ENCODE measurements at regions not wholly inside any gene's neighbourhood (a gene's known extent, or its start where the extent isn't known, plus 50 kb on each side); places are given as distances from the start of the nearest gene placed in this dataset.

GRCh38 chr1:232566093-232566492 is 63.8 kb downstream of the SIPA1L2 start:
- Histone ChIP-seq H3K79me2 (ENCODE audit: control insufficient read depth, insufficient read depth, low read length) (no peaks in the 10 kb centered on the region), H3K9ac (ENCODE audit: control insufficient read depth, extremely low read depth, insufficient read depth, low read length) (no peak overlapping the region), H4K20me1 (ENCODE audit: control insufficient read depth, extremely low read depth, insufficient read depth, low read length) (no peaks in the 10 kb centered on the region), H3K9me1 (ENCODE audit: control insufficient read depth, extremely low read depth, insufficient read depth, low read length) (no peaks in the 10 kb centered on the region), H3K27ac (ENCODE audit: control insufficient read depth, insufficient read depth, low read length) (no peak overlapping the region), H3K27me3 (ENCODE audit: control insufficient read depth, extremely low read depth, insufficient read depth, low read length) (no peaks in the 10 kb centered on the region), H3K4me1 (ENCODE audit: control insufficient read depth, extremely low read depth, insufficient read depth, low read length) (no peaks in the 10 kb centered on the region), H3K4me2 (ENCODE audit: control insufficient read depth, extremely low read depth, insufficient read depth, low read depth, low read length) (no peak overlapping the region), H3K9me3 (ENCODE audit: control insufficient read depth, low read depth, low read length) (no peaks in the 10 kb centered on the region), H2AFZ (ENCODE audit: control insufficient read depth, low read length) (no peak overlapping the region), H3K36me3 (ENCODE audit: control insufficient read depth in 2 of 2, extremely low read depth in 1 of 2, insufficient read depth in 2 of 2, low read length in 2 of 2) (no peaks in the 10 kb centered on the region), H3K4me3 (ENCODE audit: control insufficient read depth in 2 of 3, extremely low read depth in 1 of 3, insufficient read depth in 2 of 3, low read depth in 1 of 3, low read length in 3 of 3) (no peak overlapping the region)
- no peak for DNase-seq (ENCODE audit: low read depth, low spot score)
- dilution Hi-C loops (cut with MboI; ENCODE audit: extremely low pct_ligation_motif_present, low sequenced_read_pairs): no loop called here
- no peak for FAIRE-seq
- TF ChIP-seq CTCF (optimal IDR thresholded peaks at IDR 0.05 in 1 of 3, IDR thresholded peaks at IDR 0.05 in 1 of 3, conservative IDR thresholded peaks at IDR 0.05 in 1 of 3; ENCODE audit: extremely low read depth in 1 of 3, insufficient read depth in 2 of 3, low read length in 3 of 3) (no peak), EZH2 (IDR thresholded peaks at IDR 0.05; ENCODE audit: low read length) (no peak)

- H3K9me1 ChIP-seq (ENCODE audit: control insufficient read depth, extremely low read depth, insufficient read depth, low read length): no peaks in the 10 kb centered on the region
- no peak for FAIRE-seq
- no peak overlapping the region for H3K27ac ChIP-seq (ENCODE audit: control insufficient read depth, insufficient read depth, low read length)
- no peak for DNase-seq (ENCODE audit: low read depth, low spot score)
- no peaks in the 10 kb centered on the region for H3K36me3 ChIP-seq (ENCODE audit: control insufficient read depth in 2 of 2, extremely low read depth in 1 of 2, insufficient read depth in 2 of 2, low read length in 2 of 2)
- TF ChIP-seq EZH2 (IDR thresholded peaks at IDR 0.05; ENCODE audit: low read length) (no peak), CTCF (optimal IDR thresholded peaks at IDR 0.05 in 1 of 3, IDR thresholded peaks at IDR 0.05 in 1 of 3, conservative IDR thresholded peaks at IDR 0.05 in 1 of 3; ENCODE audit: extremely low read depth in 1 of 3, insufficient read depth in 2 of 3, low read length in 3 of 3) (no peak)
- H3K9ac ChIP-seq (ENCODE audit: control insufficient read depth, extremely low read depth, insufficient read depth, low read length): no peak overlapping the region
- no peaks in the 10 kb centered on the region for H4K20me1 ChIP-seq (ENCODE audit: control insufficient read depth, extremely low read depth, insufficient read depth, low read length)
- no peak overlapping the region for H3K4me2 ChIP-seq (ENCODE audit: control insufficient read depth, extremely low read depth, insufficient read depth, low read depth, low read length)
- no peaks in the 10 kb centered on the region for H3K4me1 ChIP-seq (ENCODE audit: control insufficient read depth, extremely low read depth, insufficient read depth, low read length)
- no peak overlapping the region for H3K4me3 ChIP-seq (ENCODE audit: control insufficient read depth in 2 of 3, extremely low read depth in 1 of 3, insufficient read depth in 2 of 3, low read depth in 1 of 3, low read length in 3 of 3)
- no peak overlapping the region for H2AFZ ChIP-seq (ENCODE audit: control insufficient read depth, low read length)
- H3K79me2 ChIP-seq (ENCODE audit: control insufficient read depth, insufficient read depth, low read length): no peaks in the 10 kb centered on the region
- H3K9me3 ChIP-seq (ENCODE audit: control insufficient read depth, low read depth, low read length): no peaks in the 10 kb centered on the region
- dilution Hi-C loops (cut with MboI; ENCODE audit: extremely low pct_ligation_motif_present, low sequenced_read_pairs): no loop called here
- H3K27me3 ChIP-seq (ENCODE audit: control insufficient read depth, extremely low read depth, insufficient read depth, low read length): no peaks in the 10 kb centered on the region
These were observed 67.0 kb downstream of the SIPA1L2 start for GRCh38 chr1:232562855-232563510.

Data from keratinocyte (primary cell).